ENCODE measurements at regions not wholly inside any gene's neighbourhood (a gene's known extent, or its start where the extent isn't known, plus 50 kb on each side); places are given as distances from the start of the nearest gene placed in this dataset.

- no peaks in the 10 kb centered on the region for H3K36me3 ChIP-seq (ENCODE audit: insufficient read depth, low read length)
- H3K4me1 ChIP-seq (ENCODE audit: insufficient read depth, low read length): no peaks in the 10 kb centered on the region
- no peak overlapping the region for H2AFZ ChIP-seq (ENCODE audit: low read depth, low read length)
- no peak overlapping the region for H3K4me3 ChIP-seq (ENCODE audit: low read length)
- no peaks in the 10 kb centered on the region for H3K9me3 ChIP-seq (ENCODE audit: low read length)
- no peaks in the 10 kb centered on the region for H3K27me3 ChIP-seq (ENCODE audit: insufficient read depth, low read length)
Observed at GRCh38 chr2:45289997-45290709, 280.9 kb upstream of the SIX2 start.

GRCh38 chr2:45288532-45289417 lies 279.5 kb upstream of the SIX2 start:
- Histone ChIP-seq H3K27me3 (ENCODE audit: insufficient read depth, low read length) (no peaks in the 10 kb centered on the region), H3K9me3 (ENCODE audit: low read length) (no peaks in the 10 kb centered on the region), H2AFZ (ENCODE audit: low read depth, low read length) (no peak overlapping the region), H3K4me1 (ENCODE audit: insufficient read depth, low read length) (no peaks in the 10 kb centered on the region), H3K36me3 (ENCODE audit: insufficient read depth, low read length) (no peaks in the 10 kb centered on the region), H3K4me3 (ENCODE audit: low read length) (no peak overlapping the region)

GRCh38 chr2:45287045-45287444 lies 277.8 kb upstream of the SIX2 start:
- Histone ChIP-seq H3K36me3 (ENCODE audit: insufficient read depth, low read length) (no peaks in the 10 kb centered on the region), H3K4me3 (ENCODE audit: low read length) (no peak overlapping the region), H2AFZ (ENCODE audit: low read depth, low read length) (no peak overlapping the region), H3K4me1 (ENCODE audit: insufficient read depth, low read length) (no peaks in the 10 kb centered on the region), H3K27me3 (ENCODE audit: insufficient read depth, low read length) (no peaks in the 10 kb centered on the region), H3K9me3 (ENCODE audit: low read length) (no peaks in the 10 kb centered on the region)

- H3K36me3 ChIP-seq (ENCODE audit: insufficient read depth, low read length): no peaks in the 10 kb centered on the region
- no peaks in the 10 kb centered on the region for H3K27me3 ChIP-seq (ENCODE audit: insufficient read depth, low read length)
- H3K4me1 ChIP-seq (ENCODE audit: insufficient read depth, low read length): no peaks in the 10 kb centered on the region
- H2AFZ ChIP-seq (ENCODE audit: low read depth, low read length): no peak overlapping the region
- no peak overlapping the region for H3K4me3 ChIP-seq (ENCODE audit: low read length)
- no peaks in the 10 kb centered on the region for H3K9me3 ChIP-seq (ENCODE audit: low read length)
Observed at GRCh38 chr2:45285771-45286390, 276.6 kb upstream of the SIX2 start.

GRCh38 chr2:45285311-45285710 lies 276.1 kb upstream of the SIX2 start:
- Histone ChIP-seq H3K27me3 (ENCODE audit: insufficient read depth, low read length) (no peaks in the 10 kb centered on the region), H3K4me1 (ENCODE audit: insufficient read depth, low read length) (no peaks in the 10 kb centered on the region), H3K9me3 (ENCODE audit: low read length) (no peaks in the 10 kb centered on the region), H2AFZ (ENCODE audit: low read depth, low read length) (no peak overlapping the region), H3K4me3 (ENCODE audit: low read length) (no peak overlapping the region), H3K36me3 (ENCODE audit: insufficient read depth, low read length) (no peaks in the 10 kb centered on the region)

- Histone ChIP-seq H2AFZ (ENCODE audit: low read depth, low read length) (no peak overlapping the region), H3K4me1 (ENCODE audit: insufficient read depth, low read length) (no peaks in the 10 kb centered on the region), H3K9me3 (ENCODE audit: low read length) (no peaks in the 10 kb centered on the region), H3K4me3 (ENCODE audit: low read length) (no peak overlapping the region), H3K36me3 (ENCODE audit: insufficient read depth, low read length) (no peaks in the 10 kb centered on the region), H3K27me3 (ENCODE audit: insufficient read depth, low read length) (no peaks in the 10 kb centered on the region)
Observed at GRCh38 chr2:45284621-45284995, 275.4 kb upstream of the SIX2 start.

- Histone ChIP-seq H3K4me1 (ENCODE audit: insufficient read depth, low read length) (no peaks in the 10 kb centered on the region), H2AFZ (ENCODE audit: low read depth, low read length) (no peak overlapping the region), H3K9me3 (ENCODE audit: low read length) (no peaks in the 10 kb centered on the region), H3K36me3 (ENCODE audit: insufficient read depth, low read length) (no peaks in the 10 kb centered on the region), H3K4me3 (ENCODE audit: low read length) (no peak overlapping the region), H3K27me3 (ENCODE audit: insufficient read depth, low read length) (no peaks in the 10 kb centered on the region)
Observed at GRCh38 chr2:45283764-45284620, 274.7 kb upstream of the SIX2 start.

GRCh38 chr2:45282646-45283045 lies 273.4 kb upstream of the SIX2 start:
- Histone ChIP-seq H3K9me3 (ENCODE audit: low read length) (no peaks in the 10 kb centered on the region), H3K27me3 (ENCODE audit: insufficient read depth, low read length) (no peaks in the 10 kb centered on the region), H3K36me3 (ENCODE audit: insufficient read depth, low read length) (no peaks in the 10 kb centered on the region), H2AFZ (ENCODE audit: low read depth, low read length) (no peak overlapping the region), H3K4me1 (ENCODE audit: insufficient read depth, low read length) (no peaks in the 10 kb centered on the region), H3K4me3 (ENCODE audit: low read length) (no peak overlapping the region)

- Histone ChIP-seq H3K9me3 (ENCODE audit: low read length) (no peaks in the 10 kb centered on the region), H3K4me1 (ENCODE audit: insufficient read depth, low read length) (no peaks in the 10 kb centered on the region), H3K27me3 (ENCODE audit: insufficient read depth, low read length) (no peaks in the 10 kb centered on the region), H3K4me3 (ENCODE audit: low read length) (no peak overlapping the region), H2AFZ (ENCODE audit: low read depth, low read length) (no peak overlapping the region), H3K36me3 (ENCODE audit: insufficient read depth, low read length) (no peaks in the 10 kb centered on the region)
Observed at GRCh38 chr2:45281311-45281710, 272.1 kb upstream of the SIX2 start.

GRCh38 chr2:45280794-45281193 lies 271.5 kb upstream of the SIX2 start:
- no peaks in the 10 kb centered on the region for H3K36me3 ChIP-seq (ENCODE audit: insufficient read depth, low read length)
- no peak overlapping the region for H3K4me3 ChIP-seq (ENCODE audit: low read length)
- no peaks in the 10 kb centered on the region for H3K27me3 ChIP-seq (ENCODE audit: insufficient read depth, low read length)
- no peaks in the 10 kb centered on the region for H3K9me3 ChIP-seq (ENCODE audit: low read length)
- no peak overlapping the region for H2AFZ ChIP-seq (ENCODE audit: low read depth, low read length)
- H3K4me1 ChIP-seq (ENCODE audit: insufficient read depth, low read length): no peaks in the 10 kb centered on the region

GRCh38 chr2:45279356-45279755 lies 270.1 kb upstream of the SIX2 start:
- Histone ChIP-seq H3K9me3 (ENCODE audit: low read length) (no peaks in the 10 kb centered on the region), H3K4me1 (ENCODE audit: insufficient read depth, low read length) (no peaks in the 10 kb centered on the region)

GRCh38 chr2:45278365-45279078 lies 269.3 kb upstream of the SIX2 start:
- peaks cover 4% of the 10 kb centered on the region for H3K27me3 ChIP-seq (ENCODE audit: insufficient read depth, low read length)
- no peak overlapping the region for H2AFZ ChIP-seq (ENCODE audit: low read depth, low read length)
- H3K4me3 ChIP-seq (ENCODE audit: low read length): no peak overlapping the region
- H3K9me3 ChIP-seq (ENCODE audit: low read length): no peaks in the 10 kb centered on the region
- no peaks in the 10 kb centered on the region for H3K4me1 ChIP-seq (ENCODE audit: insufficient read depth, low read length)
- H3K36me3 ChIP-seq (ENCODE audit: insufficient read depth, low read length): no peaks in the 10 kb centered on the region

More at GRCh38 chr2:45279356-45279755, 270.1 kb upstream of the SIX2 start:
- Histone ChIP-seq H3K4me3 (ENCODE audit: low read length) (no peak overlapping the region), H3K27me3 (ENCODE audit: insufficient read depth, low read length) (peaks cover 4% of the 10 kb centered on the region), H2AFZ (ENCODE audit: low read depth, low read length) (no peak overlapping the region), H3K36me3 (ENCODE audit: insufficient read depth, low read length) (no peaks in the 10 kb centered on the region)
